Left lung (tissue), 4 donors: ENCODE measurements at regions not wholly inside any gene's neighbourhood (a gene's known extent, or its start where the extent isn't known, plus 50 kb on each side); places are given as distances from the start of the nearest gene placed in this dataset.

Experiments
- ATAC-seq: fragments of 200-7000 bp; cut with Tn5 transposase; one replicate; pipeline ENCODE4 v1.9.1; 2020; ENCODE audit warnings: moderate library complexity
- DNase-seq, 4 donors: peaks; one replicate each; pipeline ENCODE4 v3.0.0-alpha.2; 2013 to 2020
- H3K27ac ChIP-seq, 2 donors: fragments of 200-600 bp; sonication (generic) in 1 of 2; one replicate each; pipeline versions ENCODE4 v1.5.0 to v1.8.0; 2020 to 2021
- H3K27me3 ChIP-seq, 2 donors: fragments of 200-600 bp; sonication (generic) in 1 of 2; one replicate each; pipeline versions ENCODE4 v1.5.0 to v1.8.0; 2020 to 2021
- H3K36me3 ChIP-seq, 2 donors: fragments of 200-600 bp; sonication (generic) in 1 of 2; one replicate each; pipeline versions ENCODE4 v1.5.0 to v1.8.0; 2020 to 2021
- H3K4me1 ChIP-seq, 2 donors: fragments of 200-600 bp; one replicate each; pipeline ENCODE4 v1.8.0; 2021
- H3K4me3 ChIP-seq, 2 donors: fragments of 200-600 bp; sonication (generic) in 1 of 2; one replicate each; pipeline versions ENCODE4 v1.5.0 to v1.8.0; 2020 to 2021; ENCODE audit warnings: mild to moderate bottlenecking in 1 of 2
- H3K9me3 ChIP-seq, 2 donors: fragments of 200-600 bp; sonication (generic) in 1 of 2; one replicate each; pipeline versions ENCODE4 v1.5.0 to v1.8.0; 2020 to 2021
- CTCF ChIP-seq, 2 donors: fragments of 200-600 bp; sonication (generic) in 1 of 2; IDR thresholded peaks; one replicate each; pipeline versions ENCODE4 v1.5.0 to v1.8.0; 2021; ENCODE audit warnings: antibody characterized with exemption in 2 of 2
- intact Hi-C, 2 donors: fragments of 100-400 bp; cut with DNase I; formaldehyde crosslinking; loops; one replicate each; pipeline versions ENCODE4 v1.11.2 to v1.14.2; 2022
- donor health status: DM: no; HTN: yes; CAD: no.
- donor health status: DM: no; HTN: no; CAD: no.

- intact Hi-C loops = no loop called here
- no peaks in the 10 kb centered on the region for H3K9me3 ChIP-seq
Observed at GRCh38 chr14:87879389-87879788, 113.6 kb downstream of the GALC start.

GRCh38 chr14:87878959-87879358 is 114.0 kb downstream of the GALC start:
- no peaks in the 10 kb centered on the region for H3K4me1 ChIP-seq
- H3K4me3 ChIP-seq = no peak overlapping the region
- no peaks in the 10 kb centered on the region for H3K9me3 ChIP-seq
- H3K27ac ChIP-seq = no peak overlapping the region
- H3K27me3 ChIP-seq = no peaks in the 10 kb centered on the region
- no peak for TF ChIP-seq CTCF (IDR thresholded peaks at IDR 0.05)
- no peak for DNase-seq
- intact Hi-C loops = no loop called here
- no peaks in the 10 kb centered on the region for H3K36me3 ChIP-seq
- no peak for ATAC-seq

More at GRCh38 chr14:87879389-87879788, 113.6 kb downstream of the GALC start:
- Histone ChIP-seq H3K4me3 (no peak overlapping the region), H3K27ac (no peak overlapping the region), H3K27me3 (no peaks in the 10 kb centered on the region), H3K4me1 (no peaks in the 10 kb centered on the region), H3K36me3 (no peaks in the 10 kb centered on the region)
- TF ChIP-seq CTCF (IDR thresholded peaks at IDR 0.05) = no peak
- ATAC-seq (no peak), DNase-seq (no peak)

GRCh38 chr14:87877877-87878276 is 115.1 kb downstream of the GALC start:
- no peak overlapping the region for H3K4me3 ChIP-seq
- no peaks in the 10 kb centered on the region for H3K4me1 ChIP-seq
- no peak for TF ChIP-seq CTCF (IDR thresholded peaks at IDR 0.05)
- H3K27me3 ChIP-seq = no peaks in the 10 kb centered on the region
- DNase-seq (no peak), ATAC-seq (no peak)
- no peak overlapping the region for H3K27ac ChIP-seq
- H3K9me3 ChIP-seq = no peaks in the 10 kb centered on the region
- intact Hi-C loops = no loop called here
- H3K36me3 ChIP-seq = no peaks in the 10 kb centered on the region

GRCh38 chr14:87874676-87875075 is 118.3 kb downstream of the GALC start:
- Histone ChIP-seq H3K27ac (no peak overlapping the region), H3K4me3 (no peak overlapping the region), H3K9me3 (no peaks in the 10 kb centered on the region), H3K4me1 (no peaks in the 10 kb centered on the region), H3K36me3 (no peaks in the 10 kb centered on the region), H3K27me3 (no peaks in the 10 kb centered on the region)
- no peak for ATAC-seq
- no peak for TF ChIP-seq CTCF (IDR thresholded peaks at IDR 0.05)
- intact Hi-C loops = no loop called here
- DNase-seq = no peak

GRCh38 chr14:87873741-87874140 is 119.2 kb downstream of the GALC start:
- no peak for TF ChIP-seq CTCF (IDR thresholded peaks at IDR 0.05)
- Histone ChIP-seq H3K4me1 (no peaks in the 10 kb centered on the region), H3K36me3 (no peaks in the 10 kb centered on the region), H3K27me3 (no peaks in the 10 kb centered on the region), H3K27ac (no peak overlapping the region), H3K4me3 (no peak overlapping the region), H3K9me3 (no peaks in the 10 kb centered on the region)
- ATAC-seq (no peak), DNase-seq (no peak)
- intact Hi-C loops = no loop called here
